ENCODE measurements at regions not wholly inside any gene's neighbourhood (a gene's known extent, or its start where the extent isn't known, plus 50 kb on each side); places are given as distances from the start of the nearest gene placed in this dataset.

- TF ChIP-seq, protein P1, sequence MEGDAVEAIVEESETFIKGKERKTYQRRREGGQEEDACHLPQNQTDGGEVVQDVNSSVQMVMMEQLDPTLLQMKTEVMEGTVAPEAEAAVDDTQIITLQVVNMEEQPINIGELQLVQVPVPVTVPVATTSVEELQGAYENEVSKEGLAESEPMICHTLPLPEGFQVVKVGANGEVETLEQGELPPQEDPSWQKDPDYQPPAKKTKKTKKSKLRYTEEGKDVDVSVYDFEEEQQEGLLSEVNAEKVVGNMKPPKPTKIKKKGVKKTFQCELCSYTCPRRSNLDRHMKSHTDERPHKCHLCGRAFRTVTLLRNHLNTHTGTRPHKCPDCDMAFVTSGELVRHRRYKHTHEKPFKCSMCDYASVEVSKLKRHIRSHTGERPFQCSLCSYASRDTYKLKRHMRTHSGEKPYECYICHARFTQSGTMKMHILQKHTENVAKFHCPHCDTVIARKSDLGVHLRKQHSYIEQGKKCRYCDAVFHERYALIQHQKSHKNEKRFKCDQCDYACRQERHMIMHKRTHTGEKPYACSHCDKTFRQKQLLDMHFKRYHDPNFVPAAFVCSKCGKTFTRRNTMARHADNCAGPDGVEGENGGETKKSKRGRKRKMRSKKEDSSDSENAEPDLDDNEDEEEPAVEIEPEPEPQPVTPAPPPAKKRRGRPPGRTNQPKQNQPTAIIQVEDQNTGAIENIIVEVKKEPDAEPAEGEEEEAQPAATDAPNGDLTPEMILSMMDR (IDR thresholded peaks at IDR 0.05) = no peak
- TF ChIP-seq POLR2A (IDR thresholded peaks at IDR 0.05) = no peak
Measured at GRCh38 chr1:13901039-13901438, 201.1 kb downstream of the PRDM2 start.

Measured in lower leg skin (tissue), 3 donors.